ENCODE measurements at regions not wholly inside any gene's neighbourhood (a gene's known extent, or its start where the extent isn't known, plus 50 kb on each side); places are given as distances from the start of the nearest gene placed in this dataset.

DNA sequence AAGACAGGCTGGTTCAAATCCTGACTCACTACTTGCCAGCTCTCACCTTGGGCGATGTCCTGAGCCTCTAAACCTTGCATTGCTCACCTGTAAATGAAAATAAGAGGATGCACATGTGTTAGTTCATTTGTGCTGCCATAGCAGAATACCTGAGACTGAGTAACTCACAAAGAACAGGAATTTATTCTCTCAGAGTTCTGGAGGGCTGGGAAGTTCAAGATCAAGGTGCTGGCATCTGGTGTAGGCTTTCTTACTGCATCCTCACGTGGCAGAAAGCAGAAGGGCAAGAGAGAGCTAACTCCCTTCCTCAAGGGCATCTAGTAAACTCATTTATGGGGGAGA, 222.7 kb downstream of the MTHFS start:
- TF ChIP-seq ZNF274 (IDR thresholded peaks at IDR 0.05; ENCODE audit: low read depth, low read length) (no peak), YY1 (IDR thresholded peaks at IDR 0.05; ENCODE audit: insufficient read depth, insufficient read length) (no peak), SUZ12 (IDR thresholded peaks at IDR 0.05; ENCODE audit: extremely low read depth, insufficient read depth, insufficient read length) (no peak)
